SHP77 (cell line): ENCODE measurements at regions not wholly inside any gene's neighbourhood (a gene's known extent, or its start where the extent isn't known, plus 50 kb on each side); places are given as distances from the start of the nearest gene placed in this dataset.

Experiments used
- DNase-seq, 2 experiments: peaks; one replicate each; lab custom pipeline; 2025; lab: John Stamatoyannopoulos, UW

GRCh38 chr13:111862836-111863815 is 203.8 kb upstream of the SOX1 start:
- DNase-seq: no peak

DNA sequence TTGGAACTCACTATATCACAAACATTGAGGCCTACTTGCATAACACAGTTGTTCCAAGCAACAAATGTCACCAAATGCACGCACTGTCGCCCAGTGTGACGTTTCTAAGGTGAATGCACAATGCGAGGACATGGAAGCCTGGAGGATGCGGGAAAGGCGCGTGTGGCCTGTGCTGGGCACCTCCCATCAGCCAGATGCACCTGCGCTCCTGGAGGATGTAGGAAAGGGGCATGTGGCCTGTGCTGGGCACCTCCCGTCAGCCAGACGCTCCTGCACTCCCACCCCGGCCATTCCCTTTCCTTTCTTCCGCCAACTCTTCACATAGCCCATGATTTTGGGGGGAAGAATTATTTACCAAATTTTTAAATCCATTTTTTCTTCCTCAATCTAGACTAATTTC is 202.4 kb upstream of the SOX1 start:
- DNase-seq: no peak

GRCh38 chr13:111865046-111865445 is 201.9 kb upstream of the SOX1 start:
- no peak for DNase-seq

- no peak for DNase-seq
These were observed 201.1 kb upstream of the SOX1 start for GRCh38 chr13:111865826-111866225.

- DNase-seq: no peak
These were observed 200.2 kb upstream of the SOX1 start for GRCh38 chr13:111866731-111867245.

DNA sequence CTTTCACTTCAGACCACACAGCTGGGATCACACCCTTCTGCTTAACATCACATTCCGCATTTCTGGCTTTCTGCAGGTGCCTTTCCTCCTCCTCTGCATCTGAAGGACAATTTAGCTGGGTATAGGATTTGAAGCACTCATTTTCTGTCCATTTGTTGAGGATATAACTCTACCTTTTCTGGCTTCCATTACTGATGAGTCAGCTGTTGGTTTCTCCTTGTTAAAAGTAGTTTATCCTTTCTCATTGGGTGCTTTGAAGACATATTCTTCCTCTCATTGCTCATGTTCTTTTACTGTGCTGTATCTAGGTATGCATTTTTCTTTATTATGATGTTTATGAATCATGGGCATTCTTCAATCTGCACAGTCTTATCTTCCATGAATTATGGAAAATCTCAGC is 199.3 kb upstream of the SOX1 start:
- DNase-seq: no peak

DNA sequence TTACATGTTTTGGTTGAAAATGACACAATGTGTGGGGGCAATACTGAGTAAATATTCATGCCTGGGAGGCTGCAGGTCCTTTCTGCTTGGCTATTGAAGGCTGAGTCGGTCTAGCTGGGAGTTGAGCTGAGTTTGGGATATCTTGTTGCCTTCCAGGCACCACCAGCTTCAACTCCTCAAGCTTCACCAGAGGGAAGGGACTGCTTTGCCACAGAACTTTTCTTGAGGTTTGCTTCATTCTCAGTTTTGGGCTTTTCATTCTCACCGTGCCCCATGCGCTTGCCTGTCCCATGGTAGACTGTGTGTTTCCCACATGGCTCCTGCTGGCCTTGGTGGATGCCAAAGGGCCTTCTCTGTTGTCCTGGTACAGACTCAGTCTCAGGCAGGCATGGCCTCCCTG is 198.2 kb upstream of the SOX1 start:
- no peak for DNase-seq

DNA sequence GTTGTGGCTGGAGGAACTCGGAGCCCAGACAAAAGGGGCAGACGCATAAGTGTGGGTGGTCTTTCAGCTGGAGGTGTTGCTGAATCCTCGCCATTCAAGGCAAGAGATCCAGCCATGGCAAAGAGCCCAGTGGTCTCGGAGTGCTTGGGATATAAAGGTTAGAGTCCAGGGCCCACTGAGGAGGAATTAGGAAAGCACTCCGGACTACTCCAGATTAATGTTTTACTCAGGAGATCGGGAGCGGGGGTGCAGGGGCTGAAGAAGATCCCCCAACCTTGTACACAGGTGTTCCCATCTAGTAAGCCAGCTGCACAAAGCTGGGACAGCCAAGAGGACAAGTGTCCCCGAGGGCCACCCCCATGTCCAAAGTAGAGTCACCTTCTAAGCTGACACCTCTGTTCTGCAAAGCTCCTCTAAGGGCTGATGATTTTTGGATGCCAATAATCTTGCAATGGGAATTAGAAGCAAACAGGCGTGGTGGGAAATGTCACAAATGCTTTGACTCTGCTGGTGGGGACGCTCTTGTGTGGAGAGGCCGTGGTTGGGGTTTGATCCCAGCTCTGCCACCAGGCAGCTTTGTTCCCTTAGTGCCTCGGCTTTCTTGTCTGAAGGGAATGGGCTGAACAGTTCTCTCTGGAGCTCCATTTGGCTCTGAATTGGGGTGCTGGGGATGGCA is 194.3 kb upstream of the SOX1 start:
- DNase-seq: no peak

DNA sequence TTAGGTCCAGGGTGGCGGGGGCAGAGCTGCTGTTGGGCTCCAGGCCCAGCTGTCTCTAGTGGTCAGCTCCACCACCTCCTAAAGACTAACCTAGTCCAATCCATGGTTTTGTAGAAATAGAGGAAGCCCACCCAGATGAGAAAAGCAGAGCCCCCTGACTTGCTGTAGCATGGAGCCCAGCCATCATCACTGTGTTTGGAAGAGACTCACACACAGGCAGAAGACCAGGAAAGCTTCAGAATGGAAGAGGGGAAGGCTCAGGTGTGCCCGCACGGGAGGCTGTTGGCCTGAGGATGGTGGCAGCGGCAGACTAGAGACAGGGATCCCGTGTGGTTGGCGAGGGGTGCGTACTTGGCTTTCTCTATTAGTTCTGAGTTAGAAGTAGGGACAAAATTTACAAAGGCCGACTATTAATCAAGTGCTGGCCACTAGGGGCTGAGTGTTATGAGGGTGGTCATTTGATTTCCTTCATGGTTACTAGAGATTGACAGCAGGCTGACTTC is 193.2 kb upstream of the SOX1 start:
- DNase-seq: no peak

GRCh38 chr13:111874981-111875380 is 192.0 kb upstream of the SOX1 start:
- DNase-seq: no peak

GRCh38 chr13:111875915-111876314 is 191.0 kb upstream of the SOX1 start:
- DNase-seq: no peak

GRCh38 chr13:111876506-111876905 is 190.4 kb upstream of the SOX1 start:
- DNase-seq: no peak

DNA sequence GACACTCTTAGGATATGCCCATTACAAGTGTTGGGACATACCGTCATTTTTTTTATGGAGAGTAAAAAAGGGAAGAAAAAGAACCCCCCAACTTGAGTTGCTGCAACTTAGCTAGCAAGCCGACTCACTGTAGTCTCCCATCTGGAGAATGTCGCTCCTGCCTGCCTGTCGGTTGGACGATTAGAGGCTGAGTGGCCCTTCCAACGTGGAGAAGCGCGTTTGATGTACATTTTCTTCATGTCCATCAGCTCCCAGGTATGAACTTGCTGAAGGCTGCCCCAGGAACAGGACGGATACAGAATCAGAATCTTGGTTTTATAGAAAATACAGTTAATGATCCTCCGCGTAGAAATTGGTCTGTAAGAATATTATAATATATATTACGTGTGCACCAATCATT is 189.0 kb upstream of the SOX1 start:
- no peak for DNase-seq

DNA sequence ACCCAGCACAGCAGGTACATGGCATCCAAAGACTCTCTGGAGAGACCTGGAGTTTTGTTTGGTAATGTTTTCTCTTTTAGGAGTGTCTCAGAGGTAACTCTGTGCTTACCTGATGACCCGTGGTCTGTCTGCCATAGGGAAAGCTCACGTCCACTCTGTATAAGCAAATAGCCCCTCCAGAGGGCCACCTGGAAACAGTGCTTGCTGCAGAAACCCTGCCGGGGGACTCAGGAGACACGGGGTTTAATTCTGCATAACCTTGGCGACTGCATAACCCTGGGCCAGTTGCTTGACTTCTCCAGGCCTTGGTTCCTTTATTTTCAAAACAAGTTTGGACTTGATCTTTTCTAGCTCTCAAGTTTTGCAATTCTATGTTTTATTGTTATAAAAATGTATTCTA is 187.2 kb upstream of the SOX1 start:
- no peak for DNase-seq

DNA sequence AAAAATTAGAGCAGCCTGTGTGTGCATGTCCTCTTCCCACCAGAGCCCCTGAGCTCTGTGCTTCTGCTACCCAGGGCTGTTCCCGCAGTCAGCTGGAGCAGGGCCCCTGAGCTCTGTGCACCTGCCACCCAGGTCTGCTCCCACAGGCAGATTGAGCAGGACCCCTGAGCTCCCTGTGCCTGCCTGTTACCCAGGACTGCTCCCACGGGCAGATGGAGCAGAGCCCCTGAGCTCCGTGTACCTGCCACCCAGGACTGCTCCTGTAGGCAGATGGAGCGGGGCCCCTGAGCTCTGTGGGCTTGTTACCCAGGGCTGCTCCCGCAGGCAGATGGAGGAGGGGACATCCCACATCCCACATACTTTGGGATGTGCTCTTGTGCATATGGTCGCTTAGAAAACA is 186.8 kb upstream of the SOX1 start:
- DNase-seq: no peak

GRCh38 chr13:111881700-111882099 is 185.2 kb upstream of the SOX1 start:
- DNase-seq: no peak

DNA sequence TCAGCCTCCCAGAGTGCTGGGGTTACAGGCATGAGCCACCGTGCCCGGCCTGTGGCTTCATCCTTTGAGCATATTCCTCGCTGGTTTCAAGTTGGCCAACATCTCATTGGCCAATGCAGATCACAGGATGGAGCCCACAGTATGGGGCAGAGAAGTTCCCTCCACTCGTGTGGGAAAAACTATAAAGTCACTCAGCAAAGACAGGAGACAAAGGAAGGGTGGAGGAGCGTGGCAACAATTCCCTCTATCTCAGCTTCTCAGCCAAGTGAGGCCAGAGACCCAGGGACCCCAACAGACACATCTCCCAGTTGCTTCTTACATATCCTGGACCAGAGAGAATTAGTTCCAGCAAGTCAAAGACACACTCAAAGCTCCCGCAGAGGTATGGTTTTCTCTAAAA is 184.6 kb upstream of the SOX1 start:
- no peak for DNase-seq

DNA sequence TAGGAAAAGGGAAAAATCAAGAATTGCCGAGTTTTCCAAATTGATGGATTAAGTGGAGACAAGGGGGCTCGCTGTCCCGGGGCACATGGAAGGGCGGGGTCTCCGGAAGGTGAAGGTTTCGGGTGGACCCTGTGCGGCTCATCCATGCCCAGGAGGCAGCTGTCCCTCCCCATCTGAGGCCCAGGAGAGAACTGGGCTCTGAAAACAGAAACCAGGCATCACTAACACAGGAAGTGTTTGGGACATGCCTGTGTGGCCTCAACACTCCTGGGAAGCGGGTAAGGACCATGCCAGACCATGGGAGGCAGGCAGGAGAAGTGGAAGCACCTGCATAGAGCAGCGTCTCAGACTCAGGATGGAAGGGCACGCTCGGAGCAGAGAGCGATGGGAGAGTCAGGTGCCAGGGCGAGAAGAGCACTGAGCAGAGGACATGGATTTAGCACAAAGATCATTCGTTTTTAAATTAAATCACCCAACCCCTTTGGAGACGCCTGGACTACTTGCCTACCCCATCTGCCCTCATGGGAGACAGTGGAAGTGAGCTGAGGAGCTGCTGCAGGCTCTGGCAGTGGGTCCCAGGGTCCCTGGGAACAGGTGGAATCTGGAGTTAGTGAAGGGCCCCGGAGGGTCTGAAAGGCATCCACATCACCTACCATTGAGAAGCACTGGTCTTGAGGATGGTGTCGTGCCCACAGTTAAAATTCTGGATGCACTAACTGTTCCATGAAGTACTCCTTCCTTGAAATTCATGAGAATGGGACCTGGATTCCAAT is 183.2 kb upstream of the SOX1 start:
- DNase-seq: no peak

- DNase-seq: no peak
These were observed 180.6 kb upstream of the SOX1 start for GRCh38 chr13:111886217-111886945.

DNA sequence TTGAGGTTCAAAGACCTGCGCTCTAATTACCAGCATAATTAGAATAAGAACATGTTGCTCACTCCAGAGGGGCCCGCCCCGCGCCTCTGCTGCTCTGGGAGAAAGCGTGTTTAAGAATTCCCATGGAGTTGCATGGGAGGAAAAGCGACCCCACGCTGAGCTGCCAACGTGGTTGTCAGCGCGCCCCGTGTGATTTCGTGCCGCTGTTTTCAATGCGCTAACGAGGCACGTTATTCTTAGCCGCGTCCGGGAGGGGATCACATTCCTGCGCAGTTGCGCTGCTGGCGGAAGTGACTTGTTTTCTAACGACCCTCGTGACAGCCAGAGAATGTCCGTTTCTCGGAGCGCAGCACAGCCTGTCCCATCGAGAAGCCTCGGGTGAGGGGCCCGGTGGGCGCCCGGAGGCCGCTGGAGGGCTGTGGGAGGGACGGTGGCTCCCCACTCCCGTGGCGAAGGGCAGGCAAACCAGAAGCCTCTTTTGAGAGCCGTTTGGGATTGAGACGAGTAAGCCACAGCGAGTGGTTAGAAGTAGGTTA is 173.8 kb upstream of the SOX1 start:
- no peak for DNase-seq
